Endothelial cell (in vitro differentiated cells): ENCODE measurements at regions not wholly inside any gene's neighbourhood (a gene's known extent, or its start where the extent isn't known, plus 50 kb on each side); places are given as distances from the start of the nearest gene placed in this dataset.
"Not testable (repeated sequence)": the region's sequence is repeated elsewhere in the genome, so short reads cannot be mapped to it uniquely, and the experiment has no call there.

Source experiments
- DNase-seq: peaks from one replicate; pipeline ENCODE4 v3.0.0; 2021; ENCODE audit warnings: low spot score
- H3K27ac Mint-ChIP-seq: one replicate; pipeline ENCODE4 v1.8.0; 2021; ENCODE audit warnings: mixed read lengths, inconsistent platforms; ENCODE audit not compliant: unreplicated experiment
- H3K27me3 Mint-ChIP-seq: one replicate; pipeline ENCODE4 v1.8.0; 2021; ENCODE audit warnings: mild to moderate bottlenecking, moderate library complexity, mixed read lengths, inconsistent platforms; ENCODE audit not compliant: unreplicated experiment
- H3K36me3 Mint-ChIP-seq: one replicate; pipeline ENCODE4 v1.8.0; 2021; ENCODE audit warnings: mild to moderate bottlenecking, low read depth, mixed read lengths, inconsistent platforms; ENCODE audit not compliant: unreplicated experiment
- H3K4me1 Mint-ChIP-seq: one replicate; pipeline ENCODE4 v1.8.0; 2021; ENCODE audit warnings: mild to moderate bottlenecking, mixed read lengths, inconsistent platforms; ENCODE audit not compliant: unreplicated experiment
- H3K4me3 Mint-ChIP-seq: one replicate; pipeline ENCODE4 v1.8.0; 2021; ENCODE audit warnings: mild to moderate bottlenecking, mixed read lengths, inconsistent platforms; ENCODE audit not compliant: unreplicated experiment
- H3K9me3 Mint-ChIP-seq: one replicate; pipeline ENCODE4 v1.8.0; 2021; ENCODE audit warnings: mixed read lengths, inconsistent platforms; ENCODE audit not compliant: unreplicated experiment
- TF ChIP-seq, protein P1 (sequence below): fragments of 200-600 bp; sonication (generic); IDR thresholded peaks from one replicate; pipeline ENCODE4 v1.5.0; 2021; ENCODE audit warnings: antibody characterized with exemption; ENCODE audit not compliant: unreplicated experiment

DNA sequence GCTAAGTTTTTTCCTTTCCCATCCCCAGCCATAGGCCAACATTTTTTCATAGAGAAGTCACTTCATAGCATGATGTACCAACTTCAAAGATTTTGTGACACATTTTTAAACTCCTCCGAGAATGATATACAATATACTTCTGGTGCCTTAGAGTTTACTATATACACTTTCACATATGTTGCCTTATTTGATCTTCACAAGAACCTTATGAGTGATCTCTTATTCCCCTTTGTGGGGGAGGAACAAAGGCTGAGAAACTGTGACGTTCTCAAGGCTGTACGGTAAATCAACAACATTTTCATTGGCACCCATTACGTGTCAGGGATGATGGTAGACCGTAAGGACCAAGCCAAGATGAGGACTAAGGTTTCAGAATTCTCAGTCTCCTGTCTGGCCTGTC lies 130.0 kb downstream of the RFPL4B start:
- DNase-seq, result no peak
- H3K4me1 Mint-ChIP-seq, result no peaks in the 10 kb centered on the region
- no peak overlapping the region for H3K4me3 Mint-ChIP-seq

GRCh38 chr6:112478036-112478435 lies 130.9 kb downstream of the RFPL4B start:
- Mint-ChIP-seq H3K9me3 (no peaks in the 10 kb centered on the region), H3K4me1 (no peaks in the 10 kb centered on the region), H3K27me3 (no peaks in the 10 kb centered on the region), H3K27ac (no peak overlapping the region), H3K4me3 (no peak overlapping the region), H3K36me3 (no peaks in the 10 kb centered on the region)
- TF ChIP-seq, protein P1, sequence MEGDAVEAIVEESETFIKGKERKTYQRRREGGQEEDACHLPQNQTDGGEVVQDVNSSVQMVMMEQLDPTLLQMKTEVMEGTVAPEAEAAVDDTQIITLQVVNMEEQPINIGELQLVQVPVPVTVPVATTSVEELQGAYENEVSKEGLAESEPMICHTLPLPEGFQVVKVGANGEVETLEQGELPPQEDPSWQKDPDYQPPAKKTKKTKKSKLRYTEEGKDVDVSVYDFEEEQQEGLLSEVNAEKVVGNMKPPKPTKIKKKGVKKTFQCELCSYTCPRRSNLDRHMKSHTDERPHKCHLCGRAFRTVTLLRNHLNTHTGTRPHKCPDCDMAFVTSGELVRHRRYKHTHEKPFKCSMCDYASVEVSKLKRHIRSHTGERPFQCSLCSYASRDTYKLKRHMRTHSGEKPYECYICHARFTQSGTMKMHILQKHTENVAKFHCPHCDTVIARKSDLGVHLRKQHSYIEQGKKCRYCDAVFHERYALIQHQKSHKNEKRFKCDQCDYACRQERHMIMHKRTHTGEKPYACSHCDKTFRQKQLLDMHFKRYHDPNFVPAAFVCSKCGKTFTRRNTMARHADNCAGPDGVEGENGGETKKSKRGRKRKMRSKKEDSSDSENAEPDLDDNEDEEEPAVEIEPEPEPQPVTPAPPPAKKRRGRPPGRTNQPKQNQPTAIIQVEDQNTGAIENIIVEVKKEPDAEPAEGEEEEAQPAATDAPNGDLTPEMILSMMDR, result no peak
- DNase-seq, result no peak

More for the DNA sequence above, 130.0 kb downstream of the RFPL4B start:
- TF ChIP-seq, protein P1, result no peak
- Mint-ChIP-seq H3K27ac (no peak overlapping the region), H3K36me3 (no peaks in the 10 kb centered on the region), H3K27me3 (no peaks in the 10 kb centered on the region), H3K9me3 (no peaks in the 10 kb centered on the region)

- not testable (repeated sequence) for H3K9me3 Mint-ChIP-seq, H3K36me3 Mint-ChIP-seq, H3K4me1 Mint-ChIP-seq, H3K27me3 Mint-ChIP-seq, H3K27ac Mint-ChIP-seq, H3K4me3 Mint-ChIP-seq, DNase-seq
Observed at GRCh38 chr6:112479975-112480374, 132.8 kb downstream of the RFPL4B start.

GRCh38 chr6:112480553-112480952 lies 133.4 kb downstream of the RFPL4B start:
- Mint-ChIP-seq H3K36me3 (no peaks in the 10 kb centered on the region), H3K27me3 (no peaks in the 10 kb centered on the region), H3K4me1 (no peaks in the 10 kb centered on the region), H3K4me3 (no peak overlapping the region), H3K9me3 (no peaks in the 10 kb centered on the region), H3K27ac (no peak overlapping the region)
- TF ChIP-seq, protein P1, result no peak
- no peak for DNase-seq

DNA sequence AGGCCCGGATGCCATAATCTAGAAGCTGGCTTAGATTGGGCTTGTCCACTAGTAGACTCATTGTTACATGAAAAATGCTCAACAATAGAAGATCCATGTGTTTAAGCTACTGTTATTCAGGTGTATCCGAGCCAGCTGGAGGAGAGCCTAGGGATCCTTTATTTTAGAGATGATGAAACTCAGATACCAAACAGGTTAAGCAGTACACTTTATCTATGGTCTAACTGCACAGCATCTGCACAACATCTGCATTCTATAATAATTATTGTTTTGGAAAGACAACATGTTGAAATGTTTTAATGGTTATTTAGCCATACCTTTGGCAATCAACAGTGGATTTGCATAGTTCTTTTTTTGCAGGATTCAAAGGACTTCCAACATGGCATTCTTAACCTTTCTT lies 134.1 kb downstream of the RFPL4B start:
- Mint-ChIP-seq H3K36me3 (no peaks in the 10 kb centered on the region), H3K9me3 (no peaks in the 10 kb centered on the region), H3K4me3 (no peak overlapping the region), H3K4me1 (no peaks in the 10 kb centered on the region), H3K27ac (no peak overlapping the region), H3K27me3 (no peaks in the 10 kb centered on the region)
- DNase-seq, result no peak
- TF ChIP-seq, protein P1, result no peak

GRCh38 chr6:112482373-112482772 lies 135.2 kb downstream of the RFPL4B start:
- Mint-ChIP-seq H3K36me3 (no peaks in the 10 kb centered on the region), H3K4me1 (no peaks in the 10 kb centered on the region), H3K27me3 (no peaks in the 10 kb centered on the region), H3K27ac (no peak overlapping the region), H3K9me3 (no peaks in the 10 kb centered on the region), H3K4me3 (no peak overlapping the region)
- DNase-seq, result no peak
- TF ChIP-seq, protein P1, result no peak
